ENCODE measurements at regions not wholly inside any gene's neighbourhood (a gene's known extent, or its start where the extent isn't known, plus 50 kb on each side); places are given as distances from the start of the nearest gene placed in this dataset.

GRCh38 chr6:126195625-126196236, 144.2 kb upstream of the CENPW start:
- DNase-seq (ENCODE audit: insufficient read length, low spot score) (no peak), FAIRE-seq (no peak)
- no peak for TF ChIP-seq CTCF (IDR thresholded peaks at IDR 0.05; ENCODE audit: insufficient read depth, missing control alignments)

GRCh38 chr6:126198631-126199030, 141.3 kb upstream of the CENPW start:
- FAIRE-seq (peak; percentile 6), DNase-seq (ENCODE audit: insufficient read length, low spot score) (no peak)
- TF ChIP-seq CTCF (IDR thresholded peaks at IDR 0.05; ENCODE audit: insufficient read depth, missing control alignments): no peak

- peak; percentile 21 for FAIRE-seq
- no peak for DNase-seq (ENCODE audit: insufficient read length, low spot score)
- TF ChIP-seq CTCF (IDR thresholded peaks at IDR 0.05; ENCODE audit: insufficient read depth, missing control alignments): no peak
Measured at GRCh38 chr6:126199466-126199865, 140.4 kb upstream of the CENPW start.

GRCh38 chr6:126202707-126203106, 137.2 kb upstream of the CENPW start:
- no peak for FAIRE-seq
- TF ChIP-seq CTCF (IDR thresholded peaks at IDR 0.05; ENCODE audit: insufficient read depth, missing control alignments): no peak
- DNase-seq (ENCODE audit: insufficient read length, low spot score): no peak

GRCh38 chr6:126204126-126204525, 135.8 kb upstream of the CENPW start:
- no peak for DNase-seq (ENCODE audit: insufficient read length, low spot score)
- FAIRE-seq: no peak
- TF ChIP-seq CTCF (IDR thresholded peaks at IDR 0.05; ENCODE audit: insufficient read depth, missing control alignments): no peak

- DNase-seq (ENCODE audit: insufficient read length, low spot score) (no peak), FAIRE-seq (no peak)
- no peak for TF ChIP-seq CTCF (IDR thresholded peaks at IDR 0.05; ENCODE audit: insufficient read depth, missing control alignments)
Measured at GRCh38 chr6:126204598-126204997, 135.3 kb upstream of the CENPW start.

- TF ChIP-seq CTCF (IDR thresholded peaks at IDR 0.05; ENCODE audit: insufficient read depth, missing control alignments): no peak
- no peak for DNase-seq (ENCODE audit: insufficient read length, low spot score)
- peak; percentile 46 for FAIRE-seq
Measured at GRCh38 chr6:126206504-126207246, 133.2 kb upstream of the CENPW start.

Data from D721Med (cell line).